IMR-90 (cell line): ENCODE measurements at regions not wholly inside any gene's neighbourhood (a gene's known extent, or its start where the extent isn't known, plus 50 kb on each side); places are given as distances from the start of the nearest gene placed in this dataset.

ENCODE experiments used
- ATAC-seq: fragments of 200-7000 bp; cut with Tn5 transposase; 2 replicates; pipeline ENCODE4 v1.9.1; 2020; ENCODE audit warnings: low read depth, mild to moderate bottlenecking, moderate library complexity
- BruUV-seq: library from RNA; stranded (reverse); fragments of 400-500 nt; replicated peaks from 2 replicates; lab custom pipeline; 2021; lab: Mats Ljungman, UMichigan
- CTCF ChIA-PET: fragments of 300-600 bp; formaldehyde crosslinking; extraction: SDS; loops from one replicate; lab custom pipeline; 2021; ENCODE audit warnings: antibody characterized with exemption; lab: Yijun Ruan, JAX
- POLR2A ChIA-PET: fragments of 300-600 bp; sonication (Branson Sonifier 250); formaldehyde crosslinking; loops from one replicate; lab custom pipeline; 2022; ENCODE audit warnings: antibody characterized with exemption; ENCODE audit not compliant: unreplicated experiment; lab: Charles Lee
- DNase-seq: peaks from one replicate; pipeline ENCODE4 v3.0.0; 2013
- H2AFZ ChIP-seq: replicated peaks from 2 replicates; pipeline ENCODE3; 2013; ENCODE audit warnings: low read length, mild to moderate bottlenecking; ENCODE audit not compliant: poor library complexity
- H2AK5ac ChIP-seq: 2 replicates; pipeline ENCODE4 v1.6.1; 2013; ENCODE audit warnings: low read depth, low read length, inconsistent platforms
- H2AK9ac ChIP-seq: replicated peaks from 2 replicates; pipeline ENCODE3; 2013; ENCODE audit warnings: mild to moderate bottlenecking, low read depth, low read length, moderate library complexity; ENCODE audit not compliant: poor library complexity
- H2BK120ac ChIP-seq: 2 replicates; pipeline ENCODE4 v1.6.1; 2013; ENCODE audit warnings: low read depth, low read length, inconsistent platforms
- H2BK15ac ChIP-seq: 3 replicates; pipeline ENCODE4 v1.6.1; 2013; ENCODE audit warnings: low read depth, low read length, inconsistent platforms
- H2BK20ac ChIP-seq: 2 replicates; pipeline ENCODE4 v1.6.1; 2013; ENCODE audit warnings: low read depth, mild to moderate bottlenecking, inconsistent platforms, low read length, moderate library complexity
- H2BK5ac ChIP-seq: 2 replicates; pipeline ENCODE4 v1.6.1; 2013; ENCODE audit warnings: mild to moderate bottlenecking, low read depth, low read length, inconsistent platforms; ENCODE audit not compliant: poor library complexity, severe bottlenecking
- H3K14ac ChIP-seq: replicated peaks from 2 replicates; pipeline ENCODE4 v1.6.1; 2013; ENCODE audit warnings: low read depth, low read length, inconsistent platforms
- H3K18ac ChIP-seq: 2 replicates; pipeline ENCODE4 v1.6.1; 2013; ENCODE audit warnings: low read depth, low read length, control low read depth
- H3K23ac ChIP-seq: 2 replicates; pipeline ENCODE4 v1.6.1; 2013; ENCODE audit warnings: low read depth, low read length, inconsistent platforms
- H3K27ac ChIP-seq: 2 replicates; pipeline ENCODE4 v1.5.1; 2013; ENCODE audit warnings: mild to moderate bottlenecking, control low read depth, low read length; ENCODE audit not compliant: insufficient read depth
- H3K27me3 ChIP-seq: 2 replicates; pipeline ENCODE4 v1.6.1; 2013; ENCODE audit warnings: low read length; ENCODE audit not compliant: control insufficient read depth, insufficient read depth
- H3K36me3 ChIP-seq: 2 replicates; pipeline ENCODE4 v1.6.1; 2013; ENCODE audit warnings: low read length, mixed read lengths; ENCODE audit not compliant: control insufficient read depth, insufficient read depth
- H3K4ac ChIP-seq: 2 replicates; pipeline ENCODE4 v1.6.1; 2013; ENCODE audit warnings: low read depth, low read length, inconsistent platforms
- H3K4me1 ChIP-seq: 2 replicates; pipeline ENCODE4 v1.6.1; 2013; ENCODE audit warnings: low read length, mixed read lengths; ENCODE audit not compliant: control insufficient read depth, insufficient read depth
- H3K4me2 ChIP-seq: 2 replicates; pipeline ENCODE4 v1.6.1; 2013; ENCODE audit warnings: low read depth, mild to moderate bottlenecking, control low read depth, low read length, moderate library complexity
- H3K4me3 ChIP-seq: 2 replicates; pipeline ENCODE4 v1.5.1; 2013; ENCODE audit warnings: low read depth, mild to moderate bottlenecking, control low read depth, low read length, moderate library complexity; ENCODE audit not compliant: insufficient read depth
- H3K56ac ChIP-seq: 2 replicates; pipeline ENCODE4 v1.6.1; 2013; ENCODE audit warnings: low read length, inconsistent platforms; ENCODE audit not compliant: insufficient read depth; ENCODE audit errors: extremely low read depth
- H3K79me1 ChIP-seq, 2 experiments: 2 replicates each; pipeline ENCODE4 v1.6.1; 2013; ENCODE audit warnings: low read length in 2 of 2, inconsistent platforms in 1 of 2, low read depth in 1 of 2
- H3K9ac ChIP-seq: 2 replicates; pipeline ENCODE4 v1.6.1; 2013; ENCODE audit warnings: low read depth, low read length, control low read depth
- H3K9me1 ChIP-seq: 2 replicates; pipeline ENCODE4 v1.6.1; 2013; ENCODE audit warnings: low read length, inconsistent platforms; ENCODE audit not compliant: insufficient read depth
- H3K9me3 ChIP-seq: 2 replicates; pipeline ENCODE4 v1.6.1; 2013; ENCODE audit warnings: low read length; ENCODE audit not compliant: control insufficient read depth, insufficient read depth
- H4K20me1 ChIP-seq: 2 replicates; pipeline ENCODE4 v1.6.1; 2013; ENCODE audit warnings: low read length, inconsistent platforms; ENCODE audit not compliant: insufficient read depth
- H4K5ac ChIP-seq: 2 replicates; pipeline ENCODE4 v1.6.1; 2013; ENCODE audit warnings: mild to moderate bottlenecking, low read depth, low read length, control low read depth
- H4K8ac ChIP-seq, 2 experiments: 2 replicates each; pipeline ENCODE4 v1.6.1; 2013; ENCODE audit warnings: low read depth in 2 of 2, low read length in 2 of 2, control low read depth in 1 of 2, inconsistent platforms in 1 of 2
- H4K91ac ChIP-seq: 2 replicates; pipeline ENCODE4 v1.6.1; 2013; ENCODE audit warnings: low read depth, low read length, inconsistent platforms; ENCODE audit not compliant: insufficient read depth
- CEBPB ChIP-seq: IDR thresholded peaks from 2 replicates; pipeline ENCODE4 v1.6.1; 2012; ENCODE audit warnings: low read depth, low read length, improper control_type of control experiment
- WGBS, 2 experiments: methylation state at CpG; one replicate each; pipeline versions ENCODE4 v1.1.5 to v1.1.7; 2013; ENCODE audit warnings: missing lambda C conversion rate in 2 of 2; ENCODE audit not compliant: insufficient read length in 1 of 2; ENCODE audit errors: extremely low coverage in 2 of 2; 5-methylcytosine and 5-hydroxymethylcytosine counted together
- dilution Hi-C: fragments of 300-500 bp; cut with HindIII; formaldehyde crosslinking; loops from one replicate; pipeline ENCODE4 v1.14.3; 2018; ENCODE audit warnings: low sequenced_read_pairs; ENCODE audit not compliant: unreplicated experiment
- in situ Hi-C: fragments of 300-500 bp; cut with MboI; formaldehyde crosslinking; loops from 3 replicates; pipeline ENCODE4 v1.14.3; 2019; ENCODE audit warnings: low sequenced_read_pairs, inconsistent platforms, mixed read lengths
- intact Hi-C: fragments of 100-400 bp; cut with micrococcal nuclease; formaldehyde crosslinking; loops from 2 replicates; pipeline ENCODE4 v1.10.0; 2022

DNA sequence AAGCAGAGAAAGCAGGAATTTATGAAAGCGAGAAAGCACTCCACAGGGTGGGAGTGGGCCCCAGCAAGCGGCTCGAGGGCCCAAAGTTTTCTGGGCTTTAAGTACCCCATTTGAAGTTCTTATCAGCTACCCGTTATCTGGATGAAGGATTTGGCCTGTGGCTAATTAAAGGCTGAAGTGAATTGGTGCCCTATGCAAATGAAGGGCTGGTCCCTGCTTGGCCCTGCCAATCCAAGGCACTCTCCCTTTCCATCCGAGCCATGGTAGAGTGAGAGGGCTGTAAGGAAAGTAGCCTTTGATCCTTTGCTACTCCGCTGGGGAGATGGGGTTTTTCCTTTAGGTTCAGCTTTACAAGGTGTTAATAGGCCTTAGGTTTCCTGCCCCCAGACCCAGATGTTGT, 469.3 kb upstream of the CFAP20DC start:
- intact Hi-C loops (no loop called here), in situ Hi-C loops (no loop called here), dilution Hi-C loops (no loop called here)
- no peak overlapping the region for H2BK15ac ChIP-seq
- no peaks in the 10 kb centered on the region for H3K36me3 ChIP-seq
- no peaks in the 10 kb centered on the region for H3K4me1 ChIP-seq
- no peaks in the 10 kb centered on the region for H3K9me1 ChIP-seq
- no peak overlapping the region for H2BK20ac ChIP-seq
- H4K91ac ChIP-seq, result no peak overlapping the region
- H3K56ac ChIP-seq, result no peak overlapping the region
- H4K5ac ChIP-seq, result no peak overlapping the region
- no peak overlapping the region for H3K4ac ChIP-seq
- no peak for TF ChIP-seq CEBPB
- no peak overlapping the region for H3K9ac ChIP-seq
- no peak overlapping the region for H3K4me2 ChIP-seq
- H3K27me3 ChIP-seq, result no peaks in the 10 kb centered on the region; the same call in 1 of the 2 replicates
- no peak overlapping the region for H3K18ac ChIP-seq
- H4K20me1 ChIP-seq, result no peaks in the 10 kb centered on the region
- no peak overlapping the region for H2BK120ac ChIP-seq
- BruUV-seq, result no TSS peak
- CTCF ChIA-PET, result no interaction called here
- no peak overlapping the region for H3K14ac ChIP-seq
- POLR2A ChIA-PET, result no interaction called here
- no peaks in the 10 kb centered on the region for H3K9me3 ChIP-seq
- no peaks in the 10 kb centered on the region for H3K79me1 ChIP-seq
- no peak overlapping the region for H2BK5ac ChIP-seq
- no CpG with 5 or more reads among the region's 6 CpGs for WGBS, 2 experiments
- no peak overlapping the region for H2AFZ ChIP-seq
- no peak for ATAC-seq
- no peak overlapping the region for H2AK9ac ChIP-seq
- no peak overlapping the region for H2AK5ac ChIP-seq
- no peak for DNase-seq
- H3K4me3 ChIP-seq, result no peak overlapping the region
- H4K8ac ChIP-seq, result no peak overlapping the region
- no peak overlapping the region for H3K23ac ChIP-seq
- no peak overlapping the region for H3K27ac ChIP-seq
